Osteoblast (primary cell): ENCODE measurements at regions not wholly inside any gene's neighbourhood (a gene's known extent, or its start where the extent isn't known, plus 50 kb on each side); places are given as distances from the start of the nearest gene placed in this dataset.
A peak's percentile ranks its signal among the peaks of the same experiment; 100 is the strongest.

ENCODE experiments used
- DNase-seq: peaks from one replicate; pipeline ENCODE4 v3.0.0; 2011; ENCODE audit warnings: low spot score, mixed read lengths; ENCODE audit not compliant: insufficient read length; ENCODE audit errors: missing footprints
- H2AFZ ChIP-seq: 2 replicates; pipeline ENCODE4 v1.6.0; 2011; ENCODE audit warnings: mild to moderate bottlenecking, low read length
- H3K27ac ChIP-seq: 2 replicates; pipeline ENCODE4 v1.5.1; 2011; ENCODE audit warnings: mild to moderate bottlenecking, low read depth, low read length, moderate library complexity
- H3K27me3 ChIP-seq: 2 replicates; pipeline ENCODE4 v1.6.0; 2012; ENCODE audit warnings: mild to moderate bottlenecking, control low read depth, inconsistent platforms, low read length, moderate library complexity; ENCODE audit not compliant: insufficient read depth
- H3K36me3 ChIP-seq: 2 replicates; pipeline ENCODE4 v1.5.1; 2011; ENCODE audit warnings: mild to moderate bottlenecking, low read length, control low read depth, moderate library complexity; ENCODE audit not compliant: insufficient read depth
- H3K4me1 ChIP-seq: 2 replicates; pipeline ENCODE4 v1.5.1; 2011; ENCODE audit warnings: mild to moderate bottlenecking, low read length, control low read depth, moderate library complexity; ENCODE audit not compliant: insufficient read depth
- H3K4me2 ChIP-seq: 2 replicates; pipeline ENCODE4 v1.6.0; 2011; ENCODE audit warnings: mild to moderate bottlenecking, low read length; ENCODE audit not compliant: insufficient read depth
- H3K4me3 ChIP-seq: fragments of 200-600 bp; sonication (generic); 3 replicates; pipeline ENCODE4 v1.5.1; 2012; ENCODE audit warnings: mild to moderate bottlenecking, low read length, inconsistent platforms; ENCODE audit not compliant: insufficient read depth
- H3K79me2 ChIP-seq: 2 replicates; pipeline ENCODE4 v1.6.0; 2012; ENCODE audit warnings: mild to moderate bottlenecking, low read length, control low read depth, inconsistent platforms; ENCODE audit not compliant: insufficient read depth
- H3K9me3 ChIP-seq: 2 replicates; pipeline ENCODE4 v1.5.1; 2011; ENCODE audit warnings: low read depth, low read length, control low read depth
- H4K20me1 ChIP-seq: 2 replicates; pipeline ENCODE4 v1.6.0; 2012; ENCODE audit warnings: mild to moderate bottlenecking, low read length, control low read depth; ENCODE audit not compliant: insufficient read depth
- CTCF ChIP-seq: IDR thresholded peaks from 2 replicates; pipeline ENCODE4 v1.5.1; 2011; ENCODE audit warnings: mild to moderate bottlenecking, low read depth, low read length, moderate library complexity; ENCODE audit errors: extremely low read depth

- Histone ChIP-seq H3K27me3 (no peaks in the 10 kb centered on the region), H3K4me1 (no peaks in the 10 kb centered on the region), H3K9me3 (no peaks in the 10 kb centered on the region), H3K79me2 (no peaks in the 10 kb centered on the region), H3K27ac (no peak overlapping the region), H3K4me3 (no peak overlapping the region), H4K20me1 (no peaks in the 10 kb centered on the region), H3K4me2 (no peak overlapping the region), H2AFZ (no peak overlapping the region), H3K36me3 (no peaks in the 10 kb centered on the region)
- DNase-seq: peak; percentile 27
- no peak for TF ChIP-seq CTCF
Measured at GRCh38 chr9:1918622-1919021, 96.5 kb upstream of the SMARCA2 start.

- Histone ChIP-seq H3K4me1 (no peaks in the 10 kb centered on the region), H3K9me3 (no peaks in the 10 kb centered on the region), H4K20me1 (no peaks in the 10 kb centered on the region), H3K27me3 (no peaks in the 10 kb centered on the region), H3K79me2 (no peaks in the 10 kb centered on the region), H3K4me3 (no peak overlapping the region), H3K27ac (no peak overlapping the region), H3K36me3 (no peaks in the 10 kb centered on the region), H3K4me2 (no peak overlapping the region), H2AFZ (no peak overlapping the region)
- TF ChIP-seq CTCF: no peak
- no peak for DNase-seq
Measured at GRCh38 chr9:1919229-1919628, 95.9 kb upstream of the SMARCA2 start.

- Histone ChIP-seq H3K36me3 (no peaks in the 10 kb centered on the region), H3K4me2 (no peak overlapping the region), H4K20me1 (no peaks in the 10 kb centered on the region), H2AFZ (no peak overlapping the region), H3K9me3 (no peaks in the 10 kb centered on the region), H3K4me1 (no peaks in the 10 kb centered on the region), H3K27ac (no peak overlapping the region), H3K4me3 (no peak overlapping the region), H3K27me3 (no peaks in the 10 kb centered on the region), H3K79me2 (no peaks in the 10 kb centered on the region)
- no peak for TF ChIP-seq CTCF
- DNase-seq: no peak
Measured at GRCh38 chr9:1920386-1920785, 94.8 kb upstream of the SMARCA2 start.

GRCh38 chr9:1922026-1922425, 93.1 kb upstream of the SMARCA2 start:
- Histone ChIP-seq H3K79me2 (no peaks in the 10 kb centered on the region), H3K36me3 (no peaks in the 10 kb centered on the region), H3K27me3 (no peaks in the 10 kb centered on the region), H4K20me1 (no peaks in the 10 kb centered on the region), H3K4me2 (no peak overlapping the region), H2AFZ (no peak overlapping the region), H3K4me1 (no peaks in the 10 kb centered on the region), H3K4me3 (no peak overlapping the region), H3K9me3 (no peaks in the 10 kb centered on the region), H3K27ac (no peak overlapping the region)
- DNase-seq: no peak
- no peak for TF ChIP-seq CTCF
